Esophagus squamous epithelium (tissue), 4 donors: ENCODE measurements at regions not wholly inside any gene's neighbourhood (a gene's known extent, or its start where the extent isn't known, plus 50 kb on each side); places are given as distances from the start of the nearest gene placed in this dataset.

Source experiments
- CTCF ChIP-seq, 6 experiments: fragments of 450-650 bp in 4 of 6; fragments of 200-600 bp in 2 of 6; sonication (generic) in 2 of 6; IDR thresholded peaks; one replicate each; pipeline ENCODE4 v1.5.1; 2016 to 2019; ENCODE audit warnings: antibody characterized with exemption in 6 of 6, mild to moderate bottlenecking in 4 of 6, moderate library complexity in 4 of 6
- POLR2A ChIP-seq, 4 donors: fragments of 450-650 bp; IDR thresholded peaks; one replicate each; pipeline ENCODE4 v1.6.1; 2017; ENCODE audit warnings: antibody characterized with exemption in 4 of 4, mild to moderate bottlenecking in 4 of 4, moderate library complexity in 3 of 4

- TF ChIP-seq CTCF (IDR thresholded peaks at IDR 0.05) (no peak), POLR2A (IDR thresholded peaks at IDR 0.05) (no peak)
Observed at GRCh38 chr4:24646798-24647460, 62.6 kb upstream of the DHX15 start.
